GM23338 (cell line): ENCODE measurements at regions not wholly inside any gene's neighbourhood (a gene's known extent, or its start where the extent isn't known, plus 50 kb on each side); places are given as distances from the start of the nearest gene placed in this dataset.

Source experiments
- ATAC-seq: fragments of 200-7000 bp; cut with Tn5 transposase; 3 replicates; pipeline ENCODE4 v1.9.1; 2020
- DNase-seq: peaks from one replicate; pipeline ENCODE4 v3.0.0-alpha.2; 2015; ENCODE audit warnings: low spot score
- H2AFZ ChIP-seq: fragments of 200-600 bp; sonication (generic); 2 replicates; pipeline ENCODE4 v1.8.0; 2016; ENCODE audit warnings: antibody characterized with exemption, mild to moderate bottlenecking, moderate library complexity
- H3F3A ChIP-seq: fragments of 200-600 bp; sonication (generic); replicated peaks from 2 replicates; pipeline ENCODE4 v1.8.0; 2017; ENCODE audit warnings: antibody characterized with exemption, mixed run types, low read depth
- H3K27ac ChIP-seq: fragments of 200-600 bp; sonication (generic); 2 replicates; pipeline ENCODE4 v1.6.1; 2016; ENCODE audit warnings: low read depth
- H3K27me3 ChIP-seq: fragments of 200-600 bp; sonication (generic); 2 replicates; pipeline ENCODE4 v1.8.0; 2016; ENCODE audit warnings: mild to moderate bottlenecking, mixed run types, moderate library complexity; ENCODE audit not compliant: insufficient read depth
- H3K36me3 ChIP-seq: fragments of 200-600 bp; sonication (generic); 2 replicates; pipeline ENCODE4 v1.8.0; 2016; ENCODE audit warnings: mild to moderate bottlenecking; ENCODE audit not compliant: insufficient read depth
- H3K4me1 ChIP-seq: fragments of 200-600 bp; sonication (generic); 2 replicates; pipeline ENCODE4 v1.8.0; 2016; ENCODE audit warnings: mild to moderate bottlenecking, moderate library complexity; ENCODE audit not compliant: insufficient read depth
- H3K4me2 ChIP-seq: fragments of 200-600 bp; sonication (generic); 2 replicates; pipeline ENCODE4 v1.7.1; 2017; ENCODE audit warnings: mixed run types
- H3K4me3 ChIP-seq: fragments of 200-600 bp; sonication (generic); 2 replicates; pipeline ENCODE4 v1.6.1; 2016; ENCODE audit warnings: mixed run types
- H3K79me2 ChIP-seq: fragments of 200-600 bp; sonication (generic); replicated peaks from 2 replicates; pipeline ENCODE4 v1.8.0; 2017; ENCODE audit warnings: mild to moderate bottlenecking; ENCODE audit not compliant: insufficient read depth
- H3K9me2 ChIP-seq: fragments of 200-600 bp; sonication (generic); 2 replicates; pipeline ENCODE4 v1.8.0; 2017; ENCODE audit not compliant: insufficient read depth
- H4K20me1 ChIP-seq: fragments of 200-600 bp; sonication (generic); replicated peaks from 2 replicates; pipeline ENCODE4 v1.8.0; 2017; ENCODE audit warnings: mild to moderate bottlenecking; ENCODE audit not compliant: insufficient read depth
- H3K27ac Mint-ChIP-seq: 2 replicates; pipeline ENCODE4 v1.8.0; 2020; ENCODE audit warnings: inconsistent platforms, mild to moderate bottlenecking, moderate library complexity, mixed read lengths
- H3K27me3 Mint-ChIP-seq: 3 replicates; pipeline ENCODE4 v1.8.0; 2022; ENCODE audit warnings: low read depth, mild to moderate bottlenecking, moderate library complexity, mixed read lengths, inconsistent platforms; ENCODE audit not compliant: insufficient read depth, poor library complexity
- H3K36me3 Mint-ChIP-seq: 3 replicates; pipeline ENCODE4 v1.8.0; 2021; ENCODE audit warnings: low read depth, mild to moderate bottlenecking, inconsistent platforms, moderate library complexity, mixed read lengths
- H3K4me1 Mint-ChIP-seq: 3 replicates; pipeline ENCODE4 v1.8.0; 2020; ENCODE audit warnings: mild to moderate bottlenecking, inconsistent platforms, mixed read lengths
- H3K4me3 Mint-ChIP-seq: 3 replicates; pipeline ENCODE4 v1.8.0; 2021; ENCODE audit warnings: moderate library complexity, mild to moderate bottlenecking, inconsistent platforms, mixed read lengths
- H3K9me3 Mint-ChIP-seq: 3 replicates; pipeline ENCODE4 v1.8.0; 2020; ENCODE audit warnings: moderate library complexity, mild to moderate bottlenecking, inconsistent platforms, mixed read lengths
- CREB1 ChIP-seq: fragments of 250-450 bp; sonication (Bioruptor Pico); IDR thresholded peaks from 2 replicates; pipeline ENCODE4 v1.5.0; 2020; ENCODE audit warnings: low read depth, mild to moderate bottlenecking, moderate library complexity
- CTCF ChIP-seq, 2 experiments: fragments of 200-600 bp in 1 of 2; sonication (generic) in 1 of 2; conservative IDR thresholded peaks; 2 replicates each; pipeline versions ENCODE4 v1.5.1 to v1.6.1; 2016 to 2017; ENCODE audit warnings: antibody characterized with exemption in 2 of 2, low read depth in 2 of 2, mild to moderate bottlenecking in 2 of 2, moderate library complexity in 1 of 2
- EZH2 ChIP-seq: fragments of 200-600 bp; sonication (generic); IDR thresholded peaks from one replicate; pipeline ENCODE4 v1.8.0; 2017; ENCODE audit warnings: antibody characterized with exemption, mild to moderate bottlenecking, low read depth; ENCODE audit not compliant: unreplicated experiment
- EZH2phosphoT487 ChIP-seq: fragments of 200-600 bp; sonication (generic); IDR thresholded peaks from one replicate; pipeline ENCODE4 v1.8.1; 2018; ENCODE audit warnings: antibody characterized with exemption; ENCODE audit not compliant: unreplicated experiment
- JUNB ChIP-seq: IDR thresholded peaks from one replicate; pipeline ENCODE4 v1.6.1; 2016; ENCODE audit warnings: antibody characterized with exemption; ENCODE audit not compliant: unreplicated experiment
- NANOG ChIP-seq: IDR thresholded peaks from 2 replicates; pipeline ENCODE4 v1.6.1; 2016; ENCODE audit warnings: antibody characterized with exemption, borderline replicate concordance
- POLR2AphosphoS5 ChIP-seq: IDR thresholded peaks from 2 replicates; pipeline ENCODE4 v1.6.1; 2016; ENCODE audit warnings: antibody characterized with exemption, low read depth
- REST ChIP-seq: IDR thresholded peaks from one replicate; pipeline ENCODE4 v1.6.1; 2018; ENCODE audit warnings: antibody characterized with exemption; ENCODE audit not compliant: unreplicated experiment
- STAT1 ChIP-seq: IDR thresholded peaks from one replicate; pipeline ENCODE4 v1.6.1; 2016; ENCODE audit warnings: antibody characterized with exemption; ENCODE audit not compliant: unreplicated experiment
- ZNF114 ChIP-seq: fragments of 250-450 bp; sonication (Bioruptor Pico); IDR thresholded peaks from 2 replicates; pipeline ENCODE4 v1.5.0; 2020; ENCODE audit warnings: mild to moderate bottlenecking, moderate library complexity
- ZNF331 ChIP-seq: fragments of 250-450 bp; sonication (Bioruptor Pico); IDR thresholded peaks from 2 replicates; pipeline ENCODE4 v1.5.0; 2020; ENCODE audit warnings: low read depth, mild to moderate bottlenecking, moderate library complexity
- ZNF462 ChIP-seq: fragments of 250-450 bp; sonication (Bioruptor Pico); IDR thresholded peaks from 2 replicates; pipeline ENCODE4 v1.5.0; 2020; ENCODE audit warnings: mild to moderate bottlenecking, moderate library complexity
- TF ChIP-seq, protein P1 (sequence below): IDR thresholded peaks from 2 replicates; pipeline ENCODE4 v1.6.1; 2016; ENCODE audit warnings: antibody characterized with exemption

DNA sequence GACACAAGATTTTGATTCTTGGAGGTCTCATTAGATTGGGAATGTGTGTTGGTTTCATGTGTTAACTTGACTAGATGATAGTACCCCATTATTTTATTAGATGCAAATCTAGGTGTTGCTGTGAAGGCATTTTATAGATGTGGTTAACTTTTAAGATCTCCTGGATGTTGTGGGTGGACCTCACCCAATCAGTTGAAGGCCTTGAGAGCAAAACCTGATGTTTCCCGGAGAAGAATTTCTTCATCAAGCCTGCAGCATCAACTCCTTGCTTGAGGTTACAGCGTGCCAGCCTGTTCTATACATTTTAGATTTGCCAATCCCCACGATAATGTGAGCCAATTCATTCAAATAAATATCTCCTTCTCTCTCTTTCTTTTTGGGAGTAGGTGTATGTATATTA, 66.8 kb upstream of the EXOC2 start:
- Mint-ChIP-seq H3K9me3 (no peaks in the 10 kb centered on the region), H3K27me3 (peaks cover 4% of the 10 kb centered on the region), H3K4me3 (no peak overlapping the region), H3K27ac (no peak overlapping the region), H3K4me1 (no peaks in the 10 kb centered on the region; the same call in 2 of the 3 replicates), H3K36me3 (no peaks in the 10 kb centered on the region)
- ATAC-seq (no peak), DNase-seq (no peak)
- no peak overlapping the region for H3K4me3 ChIP-seq
- no peak for TF ChIP-seq NANOG
- no peak for TF ChIP-seq ZNF462 (CRISPR knock-in tag)
- no peak for TF ChIP-seq ZNF114 (CRISPR knock-in tag)
- TF ChIP-seq POLR2AphosphoS5: no peak
- TF ChIP-seq CTCF (conservative IDR thresholded peaks at IDR 0.05; ENCODE audit: low read depth in 2 of 2): no peak
- TF ChIP-seq, protein P1, sequence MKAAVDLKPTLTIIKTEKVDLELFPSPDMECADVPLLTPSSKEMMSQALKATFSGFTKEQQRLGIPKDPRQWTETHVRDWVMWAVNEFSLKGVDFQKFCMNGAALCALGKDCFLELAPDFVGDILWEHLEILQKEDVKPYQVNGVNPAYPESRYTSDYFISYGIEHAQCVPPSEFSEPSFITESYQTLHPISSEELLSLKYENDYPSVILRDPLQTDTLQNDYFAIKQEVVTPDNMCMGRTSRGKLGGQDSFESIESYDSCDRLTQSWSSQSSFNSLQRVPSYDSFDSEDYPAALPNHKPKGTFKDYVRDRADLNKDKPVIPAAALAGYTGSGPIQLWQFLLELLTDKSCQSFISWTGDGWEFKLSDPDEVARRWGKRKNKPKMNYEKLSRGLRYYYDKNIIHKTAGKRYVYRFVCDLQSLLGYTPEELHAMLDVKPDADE: no peak
- TF ChIP-seq EZH2: no peak
- no peak for TF ChIP-seq ZNF331
- no peak for TF ChIP-seq JUNB
- TF ChIP-seq EZH2phosphoT487: no peak
- no peak for TF ChIP-seq CREB1 (CRISPR knock-in tag)
- TF ChIP-seq STAT1: no peak
- no peak for TF ChIP-seq REST
- no peaks in the 10 kb centered on the region for H3K27me3 ChIP-seq
- H3F3A ChIP-seq: no peaks in the 10 kb centered on the region
- H4K20me1 ChIP-seq: no peaks in the 10 kb centered on the region
- H3K4me2 ChIP-seq: no peak overlapping the region
- no peaks in the 10 kb centered on the region for H3K4me1 ChIP-seq
- H3K79me2 ChIP-seq: no peaks in the 10 kb centered on the region
- H3K27ac ChIP-seq: no peak overlapping the region
- no peaks in the 10 kb centered on the region for H3K9me2 ChIP-seq
- no peaks in the 10 kb centered on the region for H3K36me3 ChIP-seq
- no peak overlapping the region for H2AFZ ChIP-seq
